Motor neuron (in vitro differentiated cells): ENCODE measurements at regions not wholly inside any gene's neighbourhood (a gene's known extent, or its start where the extent isn't known, plus 50 kb on each side); places are given as distances from the start of the nearest gene placed in this dataset.
A peak's percentile ranks its signal among the peaks of the same experiment; 100 is the strongest.

Source experiments
- ATAC-seq, 8 experiments: fragments of 200-7000 bp; cut with Tn5 transposase; replicated peaks in 6 of 8; 2 replicates each; pipeline ENCODE4 v1.8.0; 2021; ENCODE audit warnings: mild to moderate bottlenecking in 8 of 8, moderate library complexity in 8 of 8
- H3K27ac ChIP-seq, 2 donors: fragments of 250-450 bp; sonication (Bioruptor Pico); 2 replicates each; pipeline ENCODE4 v1.9.0; 2021; ENCODE audit warnings: antibody characterized with exemption in 2 of 2, mild to moderate bottlenecking in 2 of 2, moderate library complexity in 1 of 2
- H3K4me1 ChIP-seq, 2 donors: fragments of 250-450 bp; sonication (Bioruptor Pico); replicated peaks in 1 of 2; 2 replicates each; pipeline ENCODE4 v1.6.1; 2021; ENCODE audit warnings: antibody characterized with exemption in 2 of 2, mild to moderate bottlenecking in 2 of 2, moderate library complexity in 1 of 2
- H3K4me3 ChIP-seq, 5 donors: fragments of 250-450 bp; sonication (Bioruptor Pico); 2 replicates each; pipeline ENCODE4 v1.9.0; 2021; ENCODE audit warnings: antibody characterized with exemption in 5 of 5, mild to moderate bottlenecking in 5 of 5, moderate library complexity in 4 of 5
- WGBS, 10 experiments: fragments of 450-650 bp; shearing (Covaris generic); methylation state at CpG; one replicate each; pipeline ENCODE4 v1.0.0; 2022; 5-methylcytosine and 5-hydroxymethylcytosine counted together
- in situ Hi-C, 9 experiments: fragments of 400-800 bp; cut with MboI; loops; one replicate each; pipeline ENCODE4 v1.15.0; 2021; ENCODE audit warnings: low sequenced_read_pairs in 9 of 9, low pct_unique_long_range_greater_than_20kb in 2 of 9; ENCODE audit not compliant: unreplicated experiment in 9 of 9

DNA sequence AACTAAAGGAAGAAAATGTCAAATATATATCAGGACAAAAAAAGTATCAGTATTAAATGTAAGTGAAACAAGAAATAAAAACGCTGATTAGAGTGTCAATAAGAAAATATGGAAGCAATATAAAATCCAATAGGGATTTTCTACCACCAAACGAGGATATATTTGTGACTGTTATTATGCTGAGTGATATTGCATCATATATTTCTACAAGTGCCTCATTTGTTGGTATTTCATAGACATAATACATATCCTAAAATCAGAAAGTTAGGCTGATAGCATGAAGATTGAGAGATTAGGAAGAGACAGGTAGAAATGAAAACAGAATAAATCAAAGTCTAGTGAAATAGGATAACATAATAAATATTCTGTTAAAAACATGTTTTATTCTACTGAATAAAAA, 429.2 kb upstream of the IRAK1BP1 start:
- ATAC-seq = no peak
- 18 to 95% (median 73%) methylated on average over 1 to 2 of the region's 2 CpGs for WGBS, 10 experiments
- no peak overlapping the region for H3K27ac ChIP-seq
- no peaks in the 10 kb centered on the region for H3K4me1 ChIP-seq
- in situ Hi-C loops = no loop called here
- no peak overlapping the region for H3K4me3 ChIP-seq

DNA sequence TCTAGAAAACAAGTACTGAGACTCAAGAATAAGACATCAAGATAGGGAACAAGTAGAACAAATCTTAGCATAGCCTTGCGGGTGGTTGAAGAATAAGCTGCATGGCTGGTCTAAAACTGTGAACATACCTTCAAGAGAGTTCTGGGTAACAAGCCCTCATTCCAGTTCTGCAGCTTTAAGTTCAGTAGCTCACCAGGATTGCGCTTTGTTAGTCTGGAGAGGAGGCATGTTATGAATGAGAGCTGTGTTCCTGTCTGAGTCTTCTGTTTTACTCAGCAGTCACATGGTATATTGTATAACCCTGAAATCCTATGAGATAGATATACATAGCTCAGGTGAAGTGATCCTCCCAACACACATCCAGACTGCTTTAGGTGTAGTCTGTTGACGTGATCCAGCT, 406.6 kb upstream of the IRAK1BP1 start:
- in situ Hi-C loops = no loop called here
- no peak overlapping the region for H3K4me3 ChIP-seq
- ATAC-seq = no peak
- H3K4me1 ChIP-seq = no peaks in the 10 kb centered on the region
- WGBS, 10 experiments = 33 to 100% (median 75%) methylated on average over 1 to 3 of the region's 3 CpGs; no CpG with 5 or more reads in 3 of the 10 experiments
- no peak overlapping the region for H3K27ac ChIP-seq

DNA sequence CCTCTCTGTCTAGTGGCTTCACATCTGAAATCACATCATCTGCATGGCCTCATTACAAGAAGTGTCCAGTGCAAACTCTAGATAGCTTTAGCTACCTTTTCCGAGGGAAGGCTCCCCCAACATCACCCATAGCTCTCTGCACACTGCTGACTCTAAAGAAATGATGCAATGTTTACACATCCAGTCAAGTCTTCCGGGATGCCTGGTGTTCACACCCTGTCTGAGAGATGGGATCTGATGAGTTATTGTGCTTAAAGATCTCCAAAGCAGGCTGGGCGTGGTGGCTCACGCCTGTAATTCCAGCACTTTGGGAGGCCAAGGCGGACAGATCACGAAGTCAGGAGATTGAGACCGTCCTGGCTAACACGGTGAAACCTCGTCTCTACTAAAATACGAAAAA, 404.6 kb upstream of the IRAK1BP1 start:
- Histone ChIP-seq H3K4me1 (no peaks in the 10 kb centered on the region), H3K27ac (no peak overlapping the region), H3K4me3 (no peak overlapping the region)
- in situ Hi-C loops = no loop called here
- WGBS, 10 experiments = 70 to 93% (median 91%) methylated on average over 2 to 8 of the region's 10 CpGs; no CpG with 5 or more reads in 3 of the 10 experiments
- no peak for ATAC-seq

DNA sequence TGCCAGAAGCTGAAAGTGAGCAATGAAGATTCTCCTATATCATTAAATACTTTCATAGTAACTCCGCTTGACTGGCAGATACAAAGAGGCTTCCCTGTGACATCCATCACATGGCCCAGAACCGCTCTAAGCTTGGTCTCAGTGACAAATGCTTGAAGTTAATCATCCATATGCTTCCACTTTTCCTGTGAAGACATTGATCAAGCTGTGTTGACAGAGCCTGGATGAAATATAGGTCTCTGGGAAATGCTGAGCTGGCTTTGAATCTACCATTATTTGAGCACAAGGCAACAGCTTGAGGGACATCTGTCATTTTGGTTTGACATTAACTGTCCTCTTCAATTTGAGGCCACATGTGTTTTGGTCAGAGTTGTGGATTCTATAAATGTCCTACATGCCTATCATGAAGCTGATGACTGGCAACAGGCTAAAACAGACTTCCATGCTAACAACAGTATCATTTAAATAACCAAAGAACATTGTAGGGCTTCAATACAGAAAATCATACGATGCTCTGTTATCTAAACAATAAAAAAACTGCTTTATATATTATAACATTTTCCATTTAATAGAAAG, 402.2 kb upstream of the IRAK1BP1 start:
- peak in 4 of 8 experiments; percentile 29 to 95 (median 66) for ATAC-seq
- Histone ChIP-seq H3K4me1 (no peaks in the 10 kb centered on the region), H3K4me3 (no peak overlapping the region), H3K27ac (no peak overlapping the region)
- 0 to 100% (median 73%) methylated on average over 1 to 3 of the region's 3 CpGs; no CpG with 5 or more reads in 1 of the 10 experiments for WGBS, 10 experiments
- in situ Hi-C loops = no loop called here

DNA sequence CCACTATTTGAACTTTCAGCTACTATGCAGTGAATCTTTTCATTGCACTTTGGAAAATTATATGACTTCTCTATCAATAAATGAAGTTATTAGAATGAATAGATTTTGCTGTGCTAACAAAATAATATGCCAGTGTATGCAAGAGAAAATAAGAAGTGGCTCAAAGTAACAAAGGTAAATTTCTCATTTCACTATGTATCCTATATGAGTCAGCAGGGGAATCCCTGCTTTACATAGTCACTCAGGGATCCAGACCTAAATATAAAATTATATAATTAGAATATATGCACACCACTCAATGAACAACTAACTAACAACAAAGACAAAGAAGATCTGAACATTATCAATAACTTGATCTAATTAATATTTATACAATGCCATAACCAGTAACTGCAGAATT, 390.8 kb upstream of the IRAK1BP1 start:
- Histone ChIP-seq H3K27ac (no peak overlapping the region), H3K4me1 (no peaks in the 10 kb centered on the region), H3K4me3 (no peak overlapping the region)
- ATAC-seq = no peak
- in situ Hi-C loops = no loop called here

GRCh38 chr6:78482801-78483552, 384.4 kb upstream of the IRAK1BP1 start:
- no peak overlapping the region for H3K4me3 ChIP-seq
- in situ Hi-C loops = no loop called here
- peaks cover 0 to 4% of the 10 kb centered on the region in 2 donors for H3K4me1 ChIP-seq
- ATAC-seq = peak in 4 of 8 experiments; percentile 21 to 38 (median 27)
- WGBS, 10 experiments = 17 to 78% (median 46%) methylated on average over 1 to 4 of the region's 4 CpGs
- H3K27ac ChIP-seq = no peak overlapping the region

DNA sequence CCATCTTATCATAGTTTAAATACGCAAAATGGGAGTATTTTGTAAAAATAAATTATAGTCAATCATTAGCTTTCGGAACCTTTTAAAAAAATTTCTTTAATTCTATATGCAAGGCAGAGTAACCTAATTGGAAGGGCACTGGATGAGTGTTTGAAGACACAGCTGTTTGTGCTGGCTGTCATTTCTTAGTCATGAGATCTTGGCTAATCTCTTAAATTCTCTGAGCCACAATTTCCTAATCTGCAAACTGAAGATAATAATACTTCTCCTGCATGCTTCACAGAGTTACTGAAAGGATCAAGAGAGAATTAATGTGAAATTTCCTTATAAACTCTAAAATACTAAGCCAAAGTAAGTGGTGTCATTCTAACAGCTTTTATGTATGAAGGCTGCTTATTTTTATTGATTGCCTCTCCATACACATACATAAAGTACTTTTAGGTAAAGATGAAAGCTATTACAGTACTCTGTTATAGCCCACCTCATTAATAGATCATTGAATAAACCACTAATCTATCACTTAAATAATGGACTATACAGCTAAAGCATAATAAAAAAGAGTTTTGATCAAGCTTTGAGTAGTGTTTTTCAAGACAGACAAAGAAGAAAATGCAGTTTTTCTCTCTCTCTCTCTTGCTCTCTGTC, 383.7 kb upstream of the IRAK1BP1 start:
- ATAC-seq = peak in 3 of 8 experiments; percentile 16 to 54 (median 52)
- 0 to 100% (median 83%) methylated on average over 1 to 2 of the region's 2 CpGs for WGBS, 10 experiments
- Histone ChIP-seq H3K4me3 (no peak overlapping the region), H3K4me1 (peaks cover 0 to 4% of the 10 kb centered on the region in 2 donors), H3K27ac (no peak overlapping the region)
- in situ Hi-C loops = no loop called here

DNA sequence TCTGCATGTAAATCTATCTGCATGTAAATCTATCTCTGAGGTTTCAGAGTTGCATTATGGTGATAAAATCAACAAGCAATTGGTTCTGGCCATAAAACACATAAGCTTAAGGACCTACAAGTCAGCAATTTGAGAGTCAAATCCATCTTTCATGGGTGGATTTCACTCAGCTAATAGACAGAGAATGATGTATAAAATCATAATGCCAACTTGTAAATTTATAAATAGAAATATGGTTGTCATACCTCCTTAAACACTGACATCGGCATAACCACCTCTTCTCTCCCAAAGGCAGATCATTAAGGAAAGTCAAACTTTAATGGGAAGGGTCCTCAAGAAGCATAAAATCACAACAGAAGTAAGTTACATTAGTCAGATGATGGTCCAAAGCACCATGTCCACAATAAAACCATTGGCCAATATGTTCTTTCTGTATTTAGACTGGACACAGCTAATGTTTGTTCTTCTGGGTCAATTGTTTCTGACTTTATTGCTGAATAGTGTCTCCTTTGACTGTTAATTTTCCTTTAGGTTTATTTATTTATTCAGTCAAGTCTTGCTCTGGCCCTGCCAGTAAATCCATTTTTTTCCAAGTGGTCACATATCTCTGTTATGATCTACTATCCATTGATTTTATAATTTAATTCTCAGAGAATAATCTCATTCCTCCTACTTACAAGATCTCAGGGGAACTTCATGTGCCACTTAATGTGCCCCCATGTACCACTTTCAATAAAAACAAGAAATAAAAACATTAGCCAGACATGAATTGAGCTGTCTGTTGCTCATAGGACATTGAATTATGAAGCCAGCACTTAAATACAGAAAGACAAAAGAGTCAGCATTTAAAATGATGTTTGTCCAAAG, 382.9 kb upstream of the IRAK1BP1 start:
- in situ Hi-C loops = no loop called here
- no peak overlapping the region for H3K4me3 ChIP-seq
- ATAC-seq = peak in 2 of 8 experiments; percentile 17 to 33
- WGBS, 10 experiments = 36 to 100% (median 83%) methylated on average over 1 of the region's 1 CpG; no CpG with 5 or more reads in 2 of the 10 experiments
- H3K27ac ChIP-seq = no peak overlapping the region
- H3K4me1 ChIP-seq = peaks cover 0 to 4% of the 10 kb centered on the region in 2 donors

DNA sequence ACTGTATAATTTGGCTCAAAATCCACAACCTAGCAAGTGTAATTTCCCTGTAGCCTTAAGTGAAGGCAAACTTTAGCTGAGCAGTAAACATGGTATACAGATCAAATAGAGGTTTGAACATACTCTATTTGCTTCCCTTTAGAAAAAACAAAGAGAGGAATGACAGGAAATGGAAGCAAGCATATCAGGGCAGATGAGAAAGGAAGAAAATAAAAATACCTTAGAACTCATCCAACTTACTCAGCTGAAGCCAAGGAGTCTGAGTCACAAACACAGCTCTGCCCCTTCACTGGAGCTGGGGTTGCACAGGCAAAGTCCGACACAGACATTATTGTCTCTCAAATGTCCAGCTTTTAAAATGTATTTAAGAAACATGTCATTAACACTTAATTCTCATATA, 379.9 kb upstream of the IRAK1BP1 start:
- WGBS, 10 experiments = 10 to 100% (median 90%) methylated on average over 1 of the region's 1 CpG; no CpG with 5 or more reads in 4 of the 10 experiments
- Histone ChIP-seq H3K27ac (no peak overlapping the region), H3K4me1 (peaks cover 0 to 6% of the 10 kb centered on the region in 2 donors), H3K4me3 (no peak overlapping the region)
- ATAC-seq = no peak
- in situ Hi-C loops = no loop called here

DNA sequence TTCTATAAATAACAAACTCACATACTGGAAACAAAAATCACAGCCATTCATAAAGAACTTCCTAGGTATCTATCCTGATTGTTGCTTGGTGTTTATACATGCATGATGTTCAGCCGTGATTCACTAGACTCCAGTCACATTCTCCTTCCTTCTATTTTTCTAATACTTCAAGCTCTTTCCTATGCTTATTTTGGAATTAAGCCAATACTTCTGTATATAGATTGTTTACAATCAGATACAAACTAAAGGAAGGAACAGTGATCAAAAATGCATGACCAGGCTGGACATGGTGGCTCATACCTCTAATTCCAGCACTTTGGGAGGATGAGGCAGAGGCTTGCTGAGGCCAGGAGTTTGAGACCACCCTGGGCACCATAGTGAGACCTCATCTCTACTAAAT, 377.5 kb upstream of the IRAK1BP1 start:
- Histone ChIP-seq H3K4me3 (no peak overlapping the region), H3K27ac (no peak overlapping the region), H3K4me1 (peaks cover 0 to 2% of the 10 kb centered on the region in 2 donors)
- ATAC-seq = no peak
- in situ Hi-C loops = no loop called here
- WGBS, 10 experiments = 20 to 100% (median 100%) methylated on average over 1 of the region's 1 CpG; no CpG with 5 or more reads in 4 of the 10 experiments

DNA sequence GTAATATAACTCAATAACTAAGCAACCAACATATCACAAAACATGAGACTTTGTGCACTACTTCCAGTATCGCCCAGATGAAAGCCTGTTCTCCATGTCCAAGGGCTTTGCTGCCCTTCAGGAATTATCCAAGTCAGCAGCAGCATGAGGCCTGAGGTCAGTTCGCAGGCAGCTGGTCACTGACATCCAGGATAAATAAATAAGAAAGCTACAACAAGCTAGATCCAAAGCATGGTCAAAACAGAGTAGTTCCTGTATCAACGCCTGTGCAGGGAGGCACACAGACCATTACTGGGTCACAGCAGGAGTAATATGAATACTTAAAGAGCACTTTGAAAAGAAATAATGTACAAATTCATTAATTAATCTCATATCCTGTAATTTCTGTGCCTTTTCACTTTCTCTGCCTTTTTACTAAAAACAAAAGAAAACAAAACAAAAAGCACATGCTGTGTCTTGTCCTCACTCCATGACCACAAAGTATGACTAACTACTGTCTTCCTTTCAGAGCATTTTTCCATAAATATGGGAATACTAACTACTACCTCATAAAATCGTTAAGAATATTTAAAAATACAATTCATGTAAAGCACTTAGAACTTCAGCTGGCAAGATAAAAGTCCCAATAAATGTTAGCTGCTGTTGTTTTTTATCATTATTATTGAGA, 374.9 kb upstream of the IRAK1BP1 start:
- 0 to 73% (median 41%) methylated on average over 1 to 4 of the region's 4 CpGs for WGBS, 10 experiments
- ATAC-seq = peak in 2 of 8 experiments; percentile 41 to 69
- Histone ChIP-seq H3K4me3 (no peak overlapping the region), H3K27ac (no peak overlapping the region), H3K4me1 (peaks cover 0 to 2% of the 10 kb centered on the region in 2 donors)
- in situ Hi-C loops = no loop called here

DNA sequence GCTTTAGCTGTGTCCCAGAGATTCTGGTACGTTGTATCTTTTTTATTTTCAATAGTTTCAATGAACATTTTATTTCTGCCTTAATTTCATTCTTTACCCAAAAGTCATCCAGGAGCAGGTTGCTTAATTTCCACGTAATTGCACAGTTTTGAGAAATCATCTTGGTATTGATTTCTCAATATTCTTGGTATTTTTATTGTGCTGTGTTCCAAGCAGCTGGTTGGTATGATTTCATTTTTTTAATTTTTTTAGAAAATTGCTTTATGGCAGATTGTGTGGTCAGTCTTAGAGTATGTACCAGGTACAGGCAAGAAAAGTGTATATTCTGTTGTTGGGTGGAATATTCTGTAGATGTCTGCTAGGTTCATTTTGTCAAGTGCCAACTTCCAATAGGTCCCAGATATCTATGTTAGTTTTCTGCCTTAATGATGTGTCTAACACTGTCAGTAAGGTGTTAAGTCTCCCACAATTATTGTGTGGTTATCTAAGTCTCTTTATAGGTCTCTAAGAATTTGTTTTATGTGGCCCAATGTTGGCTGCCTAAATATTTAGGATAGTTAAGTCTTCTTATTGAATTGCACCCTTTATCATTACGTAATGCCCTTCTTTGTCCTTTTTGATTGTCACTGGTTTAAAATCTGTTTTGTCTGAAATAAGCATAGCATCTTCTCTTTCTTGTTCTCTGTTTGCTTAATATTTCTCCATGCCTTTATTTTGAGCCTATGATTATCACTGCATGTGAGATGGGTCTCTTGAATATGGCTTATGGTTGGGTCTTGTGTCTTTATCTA, 366.9 kb upstream of the IRAK1BP1 start:
- no peak overlapping the region for H3K4me3 ChIP-seq
- H3K4me1 ChIP-seq = no peaks in the 10 kb centered on the region
- no peak overlapping the region for H3K27ac ChIP-seq
- 7 to 87% (median 49%) methylated on average over 1 to 3 of the region's 3 CpGs for WGBS, 10 experiments
- no peak for ATAC-seq
- in situ Hi-C loops = no loop called here
